Astrocyte of the cerebellum (primary cell): ENCODE measurements at regions not wholly inside any gene's neighbourhood (a gene's known extent, or its start where the extent isn't known, plus 50 kb on each side); places are given as distances from the start of the nearest gene placed in this dataset.

Source experiments
- DNase-seq: peaks from one replicate; pipeline ENCODE4 v3.0.0-alpha.2; 2011; ENCODE audit warnings: low read depth
- H3K4me3 ChIP-seq: 2 replicates; pipeline ENCODE4 v1.5.1; 2011; ENCODE audit warnings: mild to moderate bottlenecking, low read depth, low read length, moderate library complexity
- in situ Hi-C: cut with HindIII; loops from 2 replicates; pipeline ENCODE4 v1.10.0; 2017; ENCODE audit warnings: low sequenced_read_pairs
- TF ChIP-seq, protein P1 (sequence below): IDR thresholded peaks from 2 replicates; pipeline ENCODE4 v1.5.1; 2012; ENCODE audit warnings: low read length, low read depth, moderate library complexity, mild to moderate bottlenecking; ENCODE audit errors: missing control alignments

- in situ Hi-C loops = no loop called here
- DNase-seq = no peak
- H3K4me3 ChIP-seq = no peak overlapping the region
- TF ChIP-seq, protein P1, sequence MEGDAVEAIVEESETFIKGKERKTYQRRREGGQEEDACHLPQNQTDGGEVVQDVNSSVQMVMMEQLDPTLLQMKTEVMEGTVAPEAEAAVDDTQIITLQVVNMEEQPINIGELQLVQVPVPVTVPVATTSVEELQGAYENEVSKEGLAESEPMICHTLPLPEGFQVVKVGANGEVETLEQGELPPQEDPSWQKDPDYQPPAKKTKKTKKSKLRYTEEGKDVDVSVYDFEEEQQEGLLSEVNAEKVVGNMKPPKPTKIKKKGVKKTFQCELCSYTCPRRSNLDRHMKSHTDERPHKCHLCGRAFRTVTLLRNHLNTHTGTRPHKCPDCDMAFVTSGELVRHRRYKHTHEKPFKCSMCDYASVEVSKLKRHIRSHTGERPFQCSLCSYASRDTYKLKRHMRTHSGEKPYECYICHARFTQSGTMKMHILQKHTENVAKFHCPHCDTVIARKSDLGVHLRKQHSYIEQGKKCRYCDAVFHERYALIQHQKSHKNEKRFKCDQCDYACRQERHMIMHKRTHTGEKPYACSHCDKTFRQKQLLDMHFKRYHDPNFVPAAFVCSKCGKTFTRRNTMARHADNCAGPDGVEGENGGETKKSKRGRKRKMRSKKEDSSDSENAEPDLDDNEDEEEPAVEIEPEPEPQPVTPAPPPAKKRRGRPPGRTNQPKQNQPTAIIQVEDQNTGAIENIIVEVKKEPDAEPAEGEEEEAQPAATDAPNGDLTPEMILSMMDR = no peak
Observed at GRCh38 chr1:94736549-94736948, 83.6 kb upstream of the SLC44A3 start.

DNA sequence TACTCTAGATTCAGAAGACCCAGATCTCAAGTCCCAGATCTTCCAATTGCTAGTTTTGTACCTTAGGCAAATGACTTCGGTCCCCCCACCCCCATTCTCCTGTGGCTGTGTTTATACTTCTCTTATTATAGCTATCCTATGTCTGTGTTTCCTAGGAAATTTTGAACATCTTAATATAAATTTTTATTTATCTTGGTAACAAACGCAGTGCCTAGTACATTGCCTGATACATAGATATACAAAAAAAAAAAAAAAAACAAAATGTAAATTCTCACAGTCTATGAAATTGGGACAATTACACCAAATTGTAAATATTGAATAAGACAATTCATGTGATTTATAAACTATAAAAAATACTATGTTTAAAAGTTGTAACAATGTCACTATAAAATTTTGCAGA lies 84.1 kb upstream of the SLC44A3 start:
- in situ Hi-C loops = no loop called here
- DNase-seq = no peak
- TF ChIP-seq, protein P1 = no peak
- no peak overlapping the region for H3K4me3 ChIP-seq

- DNase-seq = peak; percentile 27
- TF ChIP-seq, protein P1 = no peak
- H3K4me3 ChIP-seq = no peak overlapping the region
- in situ Hi-C loops = no loop called here
Observed at GRCh38 chr1:94734963-94735901, 84.9 kb upstream of the SLC44A3 start.

DNA sequence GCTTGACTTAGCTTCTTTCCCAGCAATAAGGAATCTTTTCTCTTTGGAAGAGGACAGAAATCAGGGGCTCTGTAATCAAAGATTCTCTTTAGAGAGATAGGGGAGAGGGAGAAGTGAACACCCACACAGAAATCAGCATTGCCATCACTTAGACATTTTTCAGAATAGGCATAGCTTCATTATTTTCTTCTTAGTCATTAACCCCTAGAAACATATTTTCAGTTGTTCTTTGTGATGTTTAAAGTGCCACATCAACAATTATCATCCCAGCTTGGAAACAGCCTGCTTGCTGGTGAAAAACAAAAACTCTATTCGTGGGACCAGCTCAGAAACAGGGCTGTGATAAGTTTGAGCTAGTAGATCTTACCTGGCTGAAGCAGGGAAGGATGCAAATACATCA lies 88.3 kb upstream of the SLC44A3 start:
- no peak for DNase-seq
- TF ChIP-seq, protein P1 = no peak
- no peak overlapping the region for H3K4me3 ChIP-seq
- in situ Hi-C loops = no loop called here

- in situ Hi-C loops = no loop called here
- TF ChIP-seq, protein P1 = no peak
Observed at GRCh38 chr1:94730450-94730849, 89.7 kb upstream of the SLC44A3 start.

GRCh38 chr1:94729267-94729666 lies 90.9 kb upstream of the SLC44A3 start:
- in situ Hi-C loops = no loop called here
- H3K4me3 ChIP-seq = no peak overlapping the region
- TF ChIP-seq, protein P1 = no peak
- DNase-seq = peak; percentile 77

More at GRCh38 chr1:94730450-94730849, 89.7 kb upstream of the SLC44A3 start:
- DNase-seq = no peak
- H3K4me3 ChIP-seq = no peak overlapping the region
